GM18909 (cell line): ENCODE measurements at regions not wholly inside any gene's neighbourhood (a gene's known extent, or its start where the extent isn't known, plus 50 kb on each side); places are given as distances from the start of the nearest gene placed in this dataset.

Experiments
- ATAC-seq: cut with Tn5 transposase; IDR thresholded peaks from one replicate; pipeline ENCODE4 v1.9.1; 2021; ENCODE audit warnings: mild to moderate bottlenecking; ENCODE audit not compliant: unreplicated experiment, poor library complexity

- no peak for ATAC-seq
Measured at GRCh38 chr9:85215416-85215815, 526.3 kb downstream of the AGTPBP1 start.

GRCh38 chr9:85213650-85214607, 527.8 kb downstream of the AGTPBP1 start:
- no peak for ATAC-seq

DNA sequence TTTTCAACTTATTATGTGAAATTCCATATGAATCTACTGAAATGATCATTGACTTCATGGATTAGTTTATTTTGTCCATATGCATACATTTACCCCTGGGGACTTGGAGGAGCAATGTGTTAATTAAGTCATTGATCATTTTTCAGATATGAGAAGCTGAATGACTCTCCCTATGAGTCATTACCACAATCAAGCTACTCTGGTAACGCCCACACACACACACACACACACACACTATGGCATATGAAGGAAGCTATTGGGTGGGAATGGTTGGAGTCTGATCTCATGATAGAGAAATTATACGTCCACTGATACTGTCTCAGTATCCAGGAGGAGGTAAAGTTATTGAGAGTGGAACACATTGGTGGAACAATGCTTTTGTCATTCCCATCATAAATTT, 528.9 kb downstream of the AGTPBP1 start:
- no peak for ATAC-seq

GRCh38 chr9:85212209-85212608, 529.5 kb downstream of the AGTPBP1 start:
- ATAC-seq = no peak

DNA sequence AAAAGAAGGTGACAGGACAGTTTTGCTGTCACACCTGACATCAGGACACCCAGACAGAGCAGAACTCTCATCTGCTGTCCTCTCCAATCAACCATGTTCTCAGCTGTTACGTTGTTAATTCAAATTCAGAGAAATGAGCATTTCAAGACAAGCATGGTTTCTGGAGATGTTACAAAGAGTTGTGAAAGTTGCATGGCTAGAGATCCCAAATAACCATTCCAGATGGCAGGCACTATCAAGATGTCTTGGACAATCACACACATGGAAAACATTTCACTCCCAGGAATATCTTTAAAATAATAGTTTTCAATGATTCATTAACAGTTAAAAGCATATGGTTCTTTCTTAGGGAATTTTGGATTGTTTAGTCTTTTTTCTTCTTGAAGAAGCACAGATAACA, 533.1 kb downstream of the AGTPBP1 start:
- no peak for ATAC-seq

- ATAC-seq = no peak
Measured at GRCh38 chr9:85204176-85204575, 534.6 kb downstream of the NTRK2 start.

DNA sequence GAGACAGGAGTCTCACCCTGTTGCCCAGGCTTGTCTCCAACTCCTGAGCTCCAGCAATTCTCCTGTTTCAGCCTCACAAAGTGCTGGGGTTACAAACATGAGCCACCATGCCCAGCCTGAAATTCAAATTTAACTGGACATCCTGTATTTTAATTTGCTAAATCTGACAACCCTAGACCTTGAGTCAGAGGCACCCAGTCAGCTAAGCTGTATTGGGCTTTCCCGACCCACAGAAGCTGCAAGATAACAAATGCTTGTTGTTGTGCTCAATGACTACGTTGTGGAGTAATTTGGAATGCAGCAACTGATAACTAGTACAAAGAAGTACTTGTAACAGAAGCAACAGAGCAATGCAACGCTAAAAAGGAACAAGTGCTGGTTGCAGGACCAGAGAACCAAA, 533.1 kb downstream of the NTRK2 start:
- ATAC-seq = no peak

- no peak for ATAC-seq
Measured at GRCh38 chr9:85200726-85201404, 531.3 kb downstream of the NTRK2 start.

DNA sequence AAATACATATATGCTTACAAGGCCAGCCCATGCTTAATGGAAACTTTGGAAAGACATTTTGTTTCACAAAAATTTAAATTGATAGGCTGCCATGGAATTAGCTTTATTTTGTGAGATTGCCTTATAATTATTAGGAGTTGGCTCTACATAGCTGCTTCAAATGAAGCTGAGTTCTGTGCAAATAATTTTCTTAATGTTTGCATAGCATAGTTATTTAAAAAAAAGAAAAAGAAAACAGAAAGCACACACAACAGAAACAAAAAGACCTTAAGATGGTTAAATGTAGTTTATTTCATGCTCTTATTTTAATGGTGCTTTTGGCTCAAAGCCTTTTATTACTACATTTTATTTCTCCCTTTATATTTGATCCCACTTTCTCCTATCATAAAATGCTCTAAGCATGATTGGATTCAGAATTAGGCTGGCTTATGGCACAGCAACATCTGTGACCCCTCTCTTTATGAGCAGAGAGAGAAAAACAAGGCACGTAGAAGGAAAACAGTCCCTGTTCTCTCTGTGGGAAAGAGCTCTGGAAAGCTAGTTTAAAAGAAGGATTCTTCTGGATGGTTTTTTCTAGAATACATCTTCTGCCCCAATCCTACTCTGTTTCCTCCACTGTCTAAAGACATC, 530.5 kb downstream of the NTRK2 start:
- ATAC-seq = no peak

- no peak for ATAC-seq
Measured at GRCh38 chr9:85192750-85193149, 523.2 kb downstream of the NTRK2 start.

DNA sequence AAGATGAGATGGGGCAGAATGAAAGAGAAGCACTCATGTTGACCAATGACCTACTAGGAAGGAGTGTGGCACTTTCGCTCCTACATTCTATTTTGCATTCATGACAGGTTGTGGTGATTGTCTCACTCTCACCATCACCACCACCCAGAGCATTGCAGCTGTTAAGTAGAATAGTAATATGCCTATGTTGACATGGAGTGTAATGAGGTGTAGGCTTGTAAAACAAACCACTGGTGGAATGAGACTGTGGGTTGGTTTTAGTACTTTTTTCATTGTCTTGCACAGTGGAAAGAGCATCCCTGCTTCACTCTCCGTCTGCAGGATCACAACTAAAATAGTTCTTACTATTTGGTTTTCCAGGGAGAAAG, 516.7 kb downstream of the NTRK2 start:
- no peak for ATAC-seq

DNA sequence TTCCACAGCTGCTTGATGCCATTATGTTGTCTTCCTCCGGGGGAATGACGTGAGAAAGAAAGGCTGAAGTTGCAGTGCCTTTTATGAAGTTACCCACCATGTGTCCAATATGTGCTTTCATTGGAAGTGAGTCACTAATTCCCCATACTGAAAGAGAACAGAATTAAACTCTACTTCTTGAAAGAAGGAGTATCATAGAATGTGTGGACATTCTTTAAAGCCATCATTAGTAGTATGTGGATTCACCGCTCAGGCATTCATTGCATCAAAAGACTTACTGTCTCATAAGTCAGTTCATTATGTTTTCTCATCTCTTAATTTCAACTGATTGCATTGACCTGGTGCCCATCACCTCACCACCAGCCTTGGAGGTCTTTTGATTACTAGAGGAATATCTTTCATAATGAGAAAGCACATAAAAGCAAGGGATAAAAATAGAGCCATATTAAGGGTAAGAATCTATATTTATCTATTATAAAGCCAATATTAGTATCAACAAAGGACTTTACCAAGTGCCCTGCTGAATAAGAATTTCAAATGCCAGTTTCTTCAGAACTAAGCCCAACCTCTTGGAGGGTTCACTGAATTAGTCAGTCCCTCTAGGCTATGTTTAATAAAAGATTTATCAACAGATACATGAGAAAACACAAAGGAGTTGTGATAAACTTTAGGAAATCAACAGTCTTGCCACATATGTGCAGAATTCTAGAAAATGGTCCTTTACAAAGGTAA, 516.1 kb downstream of the NTRK2 start:
- no peak for ATAC-seq

DNA sequence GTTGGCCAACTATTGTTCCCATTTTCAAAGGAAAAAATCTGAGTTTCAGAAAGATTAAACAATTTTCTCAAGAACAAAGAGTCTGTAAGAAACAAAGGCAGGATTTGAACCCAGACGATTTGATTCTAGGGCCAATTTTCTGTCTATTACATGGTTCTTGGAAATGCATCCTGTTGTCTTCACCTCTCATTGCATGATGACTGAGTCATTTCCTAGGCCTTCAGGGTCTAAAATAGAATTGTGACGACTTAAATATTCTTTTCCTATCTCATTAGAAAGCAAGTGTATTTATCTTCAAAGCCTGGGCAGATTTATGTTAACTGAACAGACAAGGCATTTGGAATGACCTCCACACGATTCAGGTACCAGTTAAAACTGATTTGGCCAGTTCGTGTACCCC, 512.9 kb downstream of the NTRK2 start:
- no peak for ATAC-seq

GRCh38 chr9:85178474-85178873, 508.9 kb downstream of the NTRK2 start:
- no peak for ATAC-seq

DNA sequence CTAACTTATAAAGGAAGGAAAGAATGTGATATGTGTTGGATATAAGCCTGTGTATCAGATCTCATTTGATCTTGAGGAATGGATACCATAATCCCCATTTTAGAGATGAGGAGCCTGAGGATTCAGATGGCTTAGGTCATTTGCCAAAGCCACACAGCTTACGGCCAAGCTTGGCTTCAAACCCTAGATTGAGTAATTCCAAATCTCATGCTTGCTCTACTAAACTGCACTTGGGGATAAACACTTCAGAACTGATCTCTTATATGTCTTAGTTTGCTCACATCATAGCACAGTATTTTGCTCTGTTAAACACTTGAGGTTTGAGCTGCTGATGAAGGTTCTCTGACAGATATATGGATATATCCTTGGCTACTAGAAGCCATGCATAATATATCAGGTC, 504.4 kb downstream of the NTRK2 start:
- ATAC-seq = no peak

GRCh38 chr9:85172001-85172978, 502.8 kb downstream of the NTRK2 start:
- no peak for ATAC-seq

DNA sequence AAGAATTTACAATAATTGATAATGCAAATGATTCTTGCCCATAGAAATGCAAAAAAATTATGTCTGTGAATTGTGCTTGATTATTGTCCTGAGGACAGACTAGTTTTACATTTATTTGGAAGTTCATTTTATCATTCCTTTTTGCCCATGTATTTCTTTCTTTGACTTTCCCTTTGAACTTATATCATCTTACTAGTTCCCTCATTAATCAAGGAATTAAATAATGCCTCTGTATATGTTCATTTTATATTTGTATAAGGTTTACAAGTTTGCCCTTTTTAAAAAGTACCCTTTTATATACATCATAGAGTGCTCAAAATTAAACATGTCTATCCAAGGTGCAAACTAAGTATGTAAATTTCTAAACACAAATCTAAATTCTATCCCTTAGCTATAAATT, 501.6 kb downstream of the NTRK2 start:
- ATAC-seq = no peak

DNA sequence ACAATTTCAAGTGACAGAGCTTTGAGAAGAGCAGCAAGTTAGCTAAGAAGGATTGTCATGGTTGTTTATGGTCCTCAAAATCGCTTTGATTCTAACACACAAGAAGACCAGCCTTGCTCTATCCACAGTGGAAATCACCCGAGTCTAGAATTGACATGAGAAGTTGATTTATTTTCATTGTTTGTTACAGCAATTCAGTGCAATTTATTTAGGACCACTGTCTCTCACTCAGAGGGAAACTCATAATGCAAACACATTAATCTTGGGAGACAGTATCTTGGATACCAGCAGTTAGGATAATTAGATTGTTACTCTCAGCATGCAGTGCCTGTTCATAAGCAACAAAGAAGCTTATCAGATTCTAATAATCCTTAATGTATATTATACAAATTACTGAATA, 498.9 kb downstream of the NTRK2 start:
- no peak for ATAC-seq

GRCh38 chr9:85167146-85167545, 497.6 kb downstream of the NTRK2 start:
- ATAC-seq = no peak
